H1 (cell line): ENCODE measurements at regions not wholly inside any gene's neighbourhood (a gene's known extent, or its start where the extent isn't known, plus 50 kb on each side); places are given as distances from the start of the nearest gene placed in this dataset.

Experiments used
- CTCF ChIA-PET: fragments of 300-600 bp; sonication (Branson Sonifier 250); formaldehyde crosslinking; loops from one replicate; lab custom pipeline; 2021; ENCODE audit not compliant: partially characterized antibody; lab: Charles Lee
- POLR2A ChIA-PET: fragments of 300-600 bp; sonication (Branson Sonifier 250); formaldehyde crosslinking; loops from one replicate; lab custom pipeline; 2021; ENCODE audit warnings: inconsistent platforms; ENCODE audit not compliant: partially characterized antibody; lab: Charles Lee
- DNase-seq, 2 experiments: peaks; one replicate each; pipeline versions ENCODE4 v3.0.0 to v3.0.0-alpha.2; 2010 to 2022; ENCODE audit warnings: low spot score in 2 of 2, low read depth in 1 of 2, mixed read lengths in 1 of 2
- FAIRE-seq: peaks from 2 replicates; lab custom pipeline; 2011; peaks lifted over from hg19 to GRCh38; lab: Jason Lieb, UNC
- H2AFZ ChIP-seq: 2 replicates; pipeline ENCODE4 v1.8.1; 2012; ENCODE audit warnings: low read length, inconsistent platforms
- H2AK5ac ChIP-seq: 2 replicates; pipeline ENCODE4 v1.6.1; 2013; ENCODE audit warnings: low read depth, low read length
- H2BK120ac ChIP-seq: replicated peaks from 2 replicates; pipeline ENCODE3; 2013; ENCODE audit warnings: low read depth, low read length, inconsistent platforms
- H2BK12ac ChIP-seq: 2 replicates; pipeline ENCODE4 v1.6.1; 2013; ENCODE audit warnings: low read depth, low read length
- H2BK15ac ChIP-seq: 2 replicates; pipeline ENCODE4 v1.6.1; 2013; ENCODE audit warnings: low read length
- H2BK20ac ChIP-seq: 2 replicates; pipeline ENCODE4 v1.6.1; 2013; ENCODE audit warnings: low read length
- H2BK5ac ChIP-seq: 2 replicates; pipeline ENCODE4 v1.6.1; 2013; ENCODE audit warnings: low read depth, low read length
- H3K14ac ChIP-seq: 2 replicates; pipeline ENCODE4 v1.6.1; 2013; ENCODE audit warnings: inconsistent platforms; ENCODE audit not compliant: insufficient read length
- H3K18ac ChIP-seq: 2 replicates; pipeline ENCODE4 v1.6.1; 2013; ENCODE audit warnings: low read length; ENCODE audit errors: extremely low read depth
- H3K23ac ChIP-seq: 2 replicates; pipeline ENCODE4 v1.6.1; 2013; ENCODE audit warnings: inconsistent platforms; ENCODE audit not compliant: insufficient read length
- H3K23me2 ChIP-seq: 2 replicates; pipeline ENCODE4 v1.6.1; 2013; ENCODE audit warnings: low read depth, low read length
- H3K27ac ChIP-seq: 2 replicates; pipeline ENCODE4 v1.6.1; 2011; ENCODE audit warnings: low read depth, low read length, inconsistent platforms
- H3K27me3 ChIP-seq, 4 experiments: replicated peaks in 1 of 4; 1 replicate in 1 of 4; 2 replicates in 3 of 4; pipeline versions ENCODE4 v1.6.1 to v1.8.1; 2011 to 2013; ENCODE audit warnings: low read length in 3 of 4, mild to moderate bottlenecking in 3 of 4, inconsistent platforms in 2 of 4, mixed read lengths in 2 of 4, moderate library complexity in 1 of 4; ENCODE audit not compliant: control insufficient read depth in 3 of 4, insufficient read depth in 3 of 4; ENCODE audit errors: extremely low read depth in 1 of 4
- H3K36me3 ChIP-seq, 4 experiments: 2 replicates each; pipeline versions ENCODE4 v1.6.1 to v1.8.1; 2011 to 2013; ENCODE audit warnings: mild to moderate bottlenecking in 4 of 4, low read length in 3 of 4, moderate library complexity in 2 of 4, control low read depth in 1 of 4, inconsistent platforms in 1 of 4; ENCODE audit not compliant: insufficient read depth in 4 of 4, control insufficient read depth in 2 of 4
- H3K4ac ChIP-seq: replicated peaks from 2 replicates; pipeline ENCODE3; 2013; ENCODE audit warnings: low read length, low read depth, mixed read lengths, inconsistent platforms; ENCODE audit not compliant: insufficient read length
- H3K4me1 ChIP-seq, 4 experiments: replicated peaks in 1 of 4; 1 replicate in 1 of 4; 2 replicates in 3 of 4; pipeline versions ENCODE4 v1.6.1 to v1.8.1; 2011 to 2013; ENCODE audit warnings: low read length in 3 of 4, inconsistent platforms in 2 of 4, mixed read lengths in 1 of 4; ENCODE audit not compliant: insufficient read depth in 4 of 4, control insufficient read depth in 3 of 4
- H3K4me2 ChIP-seq, 2 experiments: 2 replicates each; pipeline versions ENCODE4 v1.6.1 to v1.8.1; 2011 to 2013; ENCODE audit warnings: low read depth in 2 of 2, low read length in 2 of 2, control low read depth in 1 of 2, inconsistent platforms in 1 of 2, mild to moderate bottlenecking in 1 of 2; ENCODE audit not compliant: insufficient read depth in 1 of 2
- H3K4me3 ChIP-seq, 4 experiments: fragments of 200-600, 300-600 bp in 1 of 4; sonication (generic), shearing (Covaris generic), sonication (Bioruptor Twin) in 1 of 4; 2 replicates each; pipeline versions ENCODE4 v1.5.1 to v1.8.1; 2011 to 2016; ENCODE audit warnings: low read length in 4 of 4, low read depth in 3 of 4, control low read depth in 2 of 4, inconsistent platforms in 2 of 4, mild to moderate bottlenecking in 2 of 4, mixed read lengths in 1 of 4, moderate library complexity in 1 of 4; ENCODE audit not compliant: insufficient read depth in 2 of 4; ENCODE audit errors: extremely low read depth in 1 of 4
- H3K56ac ChIP-seq: replicated peaks from 2 replicates; pipeline ENCODE3; 2013; ENCODE audit warnings: low read depth, mild to moderate bottlenecking, mixed read lengths, low read length, inconsistent platforms; ENCODE audit not compliant: insufficient read length
- H3K79me1 ChIP-seq: 2 replicates; pipeline ENCODE4 v1.6.1; 2013; ENCODE audit warnings: low read depth, low read length, control low read depth
- H3K79me2 ChIP-seq, 2 experiments: 2 replicates each; pipeline versions ENCODE4 v1.6.1 to v1.8.1; 2012 to 2013; ENCODE audit warnings: low read length in 2 of 2, mild to moderate bottlenecking in 2 of 2, inconsistent platforms in 1 of 2; ENCODE audit not compliant: insufficient read depth in 2 of 2, control insufficient read depth in 1 of 2
- H3K9ac ChIP-seq, 4 experiments: replicated peaks in 1 of 4; 1 replicate in 1 of 4; 2 replicates in 3 of 4; pipeline versions ENCODE4 v1.6.1 to v1.8.1; 2011 to 2013; ENCODE audit warnings: low read depth in 3 of 4, low read length in 3 of 4, control low read depth in 2 of 4, mild to moderate bottlenecking in 2 of 4, moderate library complexity in 2 of 4, inconsistent platforms in 1 of 4; ENCODE audit errors: extremely low read depth in 1 of 4
- H3K9me3 ChIP-seq, 2 experiments: 2 replicates each; pipeline versions ENCODE4 v1.6.1 to v1.8.1; 2012 to 2013; ENCODE audit warnings: mild to moderate bottlenecking in 2 of 2, moderate library complexity in 2 of 2, control low read depth in 1 of 2, inconsistent platforms in 1 of 2, low read depth in 1 of 2, low read length in 1 of 2, mixed read lengths in 1 of 2; ENCODE audit not compliant: insufficient read depth in 2 of 2
- H4K20me1 ChIP-seq, 2 experiments: replicated peaks in 1 of 2; 2 replicates each; pipeline versions ENCODE3 to v1.8.1; 2011 to 2013; ENCODE audit warnings: inconsistent platforms in 2 of 2, low read length in 2 of 2, mild to moderate bottlenecking in 1 of 2; ENCODE audit not compliant: insufficient read depth in 2 of 2, control insufficient read depth in 1 of 2
- H4K5ac ChIP-seq: 2 replicates; pipeline ENCODE4 v1.6.1; 2013; ENCODE audit warnings: low read length, low read depth, mixed read lengths, inconsistent platforms; ENCODE audit not compliant: insufficient read length
- H4K8ac ChIP-seq: 2 replicates; pipeline ENCODE4 v1.8.0; 2013; ENCODE audit warnings: mild to moderate bottlenecking, moderate library complexity, low read length, inconsistent platforms; ENCODE audit not compliant: insufficient read depth; ENCODE audit errors: extremely low read depth
- H4K91ac ChIP-seq: replicated peaks from 2 replicates; pipeline ENCODE3; 2013; ENCODE audit warnings: low read length, mixed read lengths, inconsistent platforms; ENCODE audit not compliant: insufficient read length
- BACH1 ChIP-seq: IDR thresholded peaks from 2 replicates; pipeline ENCODE4 v1.6.1; 2012; ENCODE audit warnings: low read length, improper control_type of control experiment
- BCL11A ChIP-seq, 2 experiments: IDR thresholded peaks; one replicate each; pipeline ENCODE4 v1.6.1; 2011; ENCODE audit warnings: low read depth in 2 of 2, low read length in 2 of 2, mild to moderate bottlenecking in 2 of 2
- EZH2 ChIP-seq: fragments of 200-600 bp; sonication (generic); IDR thresholded peaks from 2 replicates; pipeline ENCODE4 v1.7.1; 2012; ENCODE audit warnings: low read depth, mild to moderate bottlenecking, moderate library complexity, low read length, inconsistent platforms; ENCODE audit not compliant: severe bottlenecking
- JUND ChIP-seq: IDR thresholded peaks from 2 replicates; pipeline ENCODE4 v1.6.1; 2011; ENCODE audit warnings: mild to moderate bottlenecking, improper control_type of control experiment, low read length
- RFX5 ChIP-seq: IDR thresholded peaks from 2 replicates; pipeline ENCODE4 v1.6.1; 2011; ENCODE audit warnings: low read depth, low read length, improper control_type of control experiment, borderline replicate concordance
- SP1 ChIP-seq: IDR thresholded peaks from 2 replicates; pipeline ENCODE4 v1.6.1; 2011; ENCODE audit warnings: low read depth, low read length
- TAF1 ChIP-seq: IDR thresholded peaks from 2 replicates; pipeline ENCODE4 v1.6.1; 2011; ENCODE audit warnings: mild to moderate bottlenecking, low read depth, low read length
- WGBS, 2 experiments: shearing (Covaris generic) in 1 of 2; methylation state at CpG; one replicate each; pipeline versions ENCODE4 v1.1.6 to v1.1.7; 2013 to 2015; ENCODE audit warnings: low lambda C conversion rate in 2 of 2, mixed read lengths in 2 of 2, inconsistent platforms in 1 of 2, low coverage in 1 of 2, missing lambda C conversion rate in 1 of 2; ENCODE audit not compliant: insufficient replicate concordance in 2 of 2, insufficient coverage in 1 of 2, insufficient read length in 1 of 2; ENCODE audit errors: extremely low coverage in 1 of 2, missing lambda C conversion rate in 1 of 2; 5-methylcytosine and 5-hydroxymethylcytosine counted together
- TF ChIP-seq, protein P1 (sequence below): IDR thresholded peaks from 2 replicates; pipeline ENCODE4 v1.6.1; 2012; ENCODE audit warnings: inconsistent platforms

DNA sequence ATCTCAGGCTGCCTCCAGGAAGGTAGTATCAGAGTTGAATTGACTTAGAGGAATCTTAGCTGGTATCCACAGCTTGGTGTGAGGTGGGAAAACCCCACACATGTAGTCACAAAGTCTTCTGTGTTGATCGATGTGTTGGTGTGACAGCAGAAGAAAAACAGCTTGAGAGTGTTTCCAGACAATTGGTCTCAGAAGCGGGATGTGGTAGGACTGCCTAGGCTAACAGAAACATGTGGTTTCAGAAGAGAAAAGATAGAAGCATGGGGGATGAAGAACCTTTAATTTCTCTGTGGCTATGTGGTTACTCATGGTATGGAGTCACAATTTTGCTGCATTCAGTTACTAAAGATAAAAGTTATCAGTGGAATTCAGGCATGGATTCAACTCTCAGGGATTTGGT is 134.7 kb upstream of the SLITRK5 start:
- no peak overlapping the region for H3K56ac ChIP-seq
- no peaks in the 10 kb centered on the region for H4K20me1 ChIP-seq
- H3K4me3 ChIP-seq: no peak overlapping the region
- POLR2A ChIA-PET: no interaction called here
- TF ChIP-seq, protein P1, sequence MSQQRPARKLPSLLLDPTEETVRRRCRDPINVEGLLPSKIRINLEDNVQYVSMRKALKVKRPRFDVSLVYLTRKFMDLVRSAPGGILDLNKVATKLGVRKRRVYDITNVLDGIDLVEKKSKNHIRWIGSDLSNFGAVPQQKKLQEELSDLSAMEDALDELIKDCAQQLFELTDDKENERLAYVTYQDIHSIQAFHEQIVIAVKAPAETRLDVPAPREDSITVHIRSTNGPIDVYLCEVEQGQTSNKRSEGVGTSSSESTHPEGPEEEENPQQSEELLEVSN: no peak
- TF ChIP-seq TAF1: no peak
- no peak for TF ChIP-seq BACH1
- TF ChIP-seq RFX5: no peak
- no peak for TF ChIP-seq EZH2
- TF ChIP-seq BCL11A (IDR thresholded peaks at IDR 0.05; ENCODE audit: low read depth in 2 of 2, low read length in 2 of 2): no peak
- no peak for TF ChIP-seq JUND
- TF ChIP-seq SP1: no peak
- TF ChIP-seq, all 59 proteins: peak for 0
- Histone ChIP-seq H4K91ac (no peak overlapping the region), H3K4ac (no peak overlapping the region), H2BK15ac (no peak overlapping the region), H3K23ac (no peak overlapping the region), H3K9me3 (no peaks in the 10 kb centered on the region), H2BK20ac (no peak overlapping the region), H3K18ac (no peak overlapping the region), H4K5ac (no peak overlapping the region), H4K8ac (no peak overlapping the region), H2AK5ac (no peak overlapping the region), H3K4me2 (no peak overlapping the region), H2BK5ac (no peak overlapping the region), H2BK12ac (no peak overlapping the region), H3K9ac (no peak overlapping the region), H3K14ac (no peak overlapping the region), H3K79me2 (no peaks in the 10 kb centered on the region), H3K4me1 (no peaks in the 10 kb centered on the region), H2BK120ac (no peak overlapping the region), H3K23me2 (no peaks in the 10 kb centered on the region), H3K36me3 (no peaks in the 10 kb centered on the region), H3K27me3 (no peaks in the 10 kb centered on the region), H2AFZ (no peak overlapping the region), H3K27ac (no peak overlapping the region), H3K79me1 (no peaks in the 10 kb centered on the region)
- no peak for DNase-seq
- CTCF ChIA-PET: no interaction called here
- 82% methylated on average over 2 of the region's 2 CpGs; no CpG with 5 or more reads in 1 of the 2 experiments for WGBS, 2 experiments
- FAIRE-seq: no peak
